NT2/D1 (cell line): ENCODE measurements at regions not wholly inside any gene's neighbourhood (a gene's known extent, or its start where the extent isn't known, plus 50 kb on each side); places are given as distances from the start of the nearest gene placed in this dataset.

Source experiments
- DNase-seq: peaks from one replicate; pipeline ENCODE4 v3.0.0-alpha.2; 2011; ENCODE audit warnings: low read depth, low spot score
- H3K27me3 ChIP-seq: 2 replicates; pipeline ENCODE4 v1.6.0; 2011; ENCODE audit warnings: mild to moderate bottlenecking; ENCODE audit not compliant: insufficient read length, insufficient read depth
- H3K36me3 ChIP-seq: 2 replicates; pipeline ENCODE4 v1.6.1; 2011; ENCODE audit warnings: mild to moderate bottlenecking, low read length, mixed read lengths; ENCODE audit not compliant: insufficient read depth, insufficient read length
- H3K4me1 ChIP-seq: 2 replicates; pipeline ENCODE4 v1.5.1; 2011; ENCODE audit not compliant: insufficient read depth, insufficient read length
- H3K4me3 ChIP-seq: 2 replicates; pipeline ENCODE4 v1.5.1; 2011; ENCODE audit warnings: low read depth; ENCODE audit not compliant: insufficient read length
- H3K9ac ChIP-seq: 2 replicates; pipeline ENCODE4 v1.6.0; 2011; ENCODE audit warnings: low read depth; ENCODE audit not compliant: insufficient read length
- H3K9me3 ChIP-seq: 2 replicates; pipeline ENCODE4 v1.5.1; 2011; ENCODE audit warnings: mild to moderate bottlenecking, low read length; ENCODE audit not compliant: insufficient read depth
- SUZ12 ChIP-seq: IDR thresholded peaks from 2 replicates; pipeline ENCODE4 v1.6.1; 2011; ENCODE audit not compliant: insufficient read length, insufficient read depth; ENCODE audit errors: extremely low read depth
- YY1 ChIP-seq: IDR thresholded peaks from 2 replicates; pipeline ENCODE4 v1.6.1; 2011; ENCODE audit not compliant: insufficient read length, insufficient read depth
- ZNF274 ChIP-seq: IDR thresholded peaks from 2 replicates; pipeline ENCODE4 v1.6.1; 2011; ENCODE audit warnings: mild to moderate bottlenecking, low read depth, low read length

- H3K36me3 ChIP-seq = no peaks in the 10 kb centered on the region
- no peaks in the 10 kb centered on the region for H3K27me3 ChIP-seq
- H3K9me3 ChIP-seq = no peaks in the 10 kb centered on the region
- DNase-seq = no peak
- H3K4me1 ChIP-seq = no peaks in the 10 kb centered on the region
- H3K9ac ChIP-seq = no peak overlapping the region
- TF ChIP-seq SUZ12 (no peak), ZNF274 (no peak), YY1 (no peak)
- H3K4me3 ChIP-seq = no peak overlapping the region
Observed at GRCh38 chr2:150571121-150571520, 83.7 kb upstream of the RND3 start.

GRCh38 chr2:150570712-150571111 lies 83.2 kb upstream of the RND3 start:
- Histone ChIP-seq H3K9ac (no peak overlapping the region), H3K9me3 (no peaks in the 10 kb centered on the region), H3K4me3 (no peak overlapping the region), H3K36me3 (no peaks in the 10 kb centered on the region), H3K4me1 (no peaks in the 10 kb centered on the region), H3K27me3 (no peaks in the 10 kb centered on the region)
- no peak for DNase-seq
- TF ChIP-seq SUZ12 (no peak), ZNF274 (no peak), YY1 (no peak)

DNA sequence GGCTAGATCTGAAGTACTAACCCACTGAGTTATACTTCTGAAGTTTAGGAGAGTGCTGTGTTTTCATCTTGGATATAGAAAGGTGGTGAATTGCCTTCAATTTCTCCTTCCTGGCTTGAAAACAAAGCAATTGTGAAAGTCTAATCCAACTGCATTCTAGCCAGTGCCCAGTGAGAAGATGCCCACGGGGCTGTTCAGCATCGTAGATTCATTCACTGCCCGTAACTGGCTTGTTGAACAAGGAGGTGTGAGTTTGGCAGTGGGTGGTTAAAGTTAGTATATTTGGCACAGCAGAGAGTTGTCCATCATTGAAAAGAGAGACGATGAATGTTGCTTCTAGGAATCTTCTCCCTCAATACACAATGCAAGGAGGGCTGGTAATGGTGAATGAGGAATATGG lies 82.3 kb upstream of the RND3 start:
- H3K4me3 ChIP-seq = no peak overlapping the region
- no peak for DNase-seq
- no peaks in the 10 kb centered on the region for H3K4me1 ChIP-seq
- H3K9me3 ChIP-seq = no peaks in the 10 kb centered on the region
- H3K9ac ChIP-seq = no peak overlapping the region
- H3K27me3 ChIP-seq = no peaks in the 10 kb centered on the region
- TF ChIP-seq SUZ12 (no peak), ZNF274 (no peak), YY1 (no peak)
- no peaks in the 10 kb centered on the region for H3K36me3 ChIP-seq

GRCh38 chr2:150567771-150568301 lies 80.4 kb upstream of the RND3 start:
- Histone ChIP-seq H3K27me3 (no peaks in the 10 kb centered on the region), H3K9ac (no peak overlapping the region), H3K9me3 (no peaks in the 10 kb centered on the region), H3K36me3 (no peaks in the 10 kb centered on the region), H3K4me1 (no peaks in the 10 kb centered on the region), H3K4me3 (no peak overlapping the region)
- DNase-seq = no peak
- no peak for TF ChIP-seq ZNF274
- TF ChIP-seq YY1 = no peak
- TF ChIP-seq SUZ12 = no peak

DNA sequence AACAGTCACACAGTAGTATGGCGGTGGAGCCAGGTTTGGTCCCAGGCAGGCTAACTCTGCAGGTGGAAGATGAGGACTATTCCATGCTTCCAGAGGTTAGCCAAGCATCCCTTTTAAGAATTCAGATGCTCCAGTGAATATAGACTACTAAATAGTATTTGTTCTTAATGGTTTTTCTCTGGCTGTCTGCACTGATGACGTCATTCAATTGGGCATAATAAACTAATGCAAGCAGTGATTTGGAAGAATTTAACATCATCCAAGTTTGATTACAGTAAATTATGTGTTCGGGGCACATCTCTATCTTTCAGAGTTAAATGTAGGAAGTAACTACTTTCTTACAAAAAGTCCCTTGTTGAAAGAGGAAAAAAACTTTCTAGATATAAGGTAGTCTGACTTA lies 78.8 kb upstream of the RND3 start:
- no peaks in the 10 kb centered on the region for H3K4me1 ChIP-seq
- no peak for DNase-seq
- TF ChIP-seq ZNF274 (no peak), SUZ12 (no peak), YY1 (no peak)
- no peaks in the 10 kb centered on the region for H3K36me3 ChIP-seq
- H3K9me3 ChIP-seq = no peaks in the 10 kb centered on the region
- no peak overlapping the region for H3K9ac ChIP-seq
- no peak overlapping the region for H3K4me3 ChIP-seq
- no peaks in the 10 kb centered on the region for H3K27me3 ChIP-seq

DNA sequence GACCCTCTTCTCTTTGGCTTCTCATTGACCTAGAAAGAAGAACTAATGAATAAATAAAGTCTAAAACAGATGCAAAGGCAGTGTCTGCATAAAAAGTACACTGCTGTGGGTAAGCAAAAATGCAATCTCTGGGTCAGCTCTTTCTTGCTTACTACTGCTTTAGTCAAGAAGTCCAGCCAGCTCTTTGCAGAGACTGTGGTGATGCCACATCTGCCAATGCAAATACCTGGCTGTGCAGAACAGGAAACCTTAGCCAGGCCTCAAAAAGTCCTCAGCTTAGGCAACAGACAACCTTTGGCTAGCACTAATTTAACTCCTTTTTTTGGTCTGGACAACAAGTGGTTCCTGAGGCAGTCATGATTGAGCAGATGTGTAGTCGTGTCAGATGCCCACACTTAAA lies 73.6 kb upstream of the RND3 start:
- TF ChIP-seq SUZ12 = no peak
- no peak for TF ChIP-seq ZNF274
- TF ChIP-seq YY1 = no peak
- DNase-seq = no peak
- Histone ChIP-seq H3K9ac (no peak overlapping the region), H3K36me3 (no peaks in the 10 kb centered on the region), H3K27me3 (no peaks in the 10 kb centered on the region), H3K4me3 (no peak overlapping the region), H3K4me1 (no peaks in the 10 kb centered on the region), H3K9me3 (no peaks in the 10 kb centered on the region)

DNA sequence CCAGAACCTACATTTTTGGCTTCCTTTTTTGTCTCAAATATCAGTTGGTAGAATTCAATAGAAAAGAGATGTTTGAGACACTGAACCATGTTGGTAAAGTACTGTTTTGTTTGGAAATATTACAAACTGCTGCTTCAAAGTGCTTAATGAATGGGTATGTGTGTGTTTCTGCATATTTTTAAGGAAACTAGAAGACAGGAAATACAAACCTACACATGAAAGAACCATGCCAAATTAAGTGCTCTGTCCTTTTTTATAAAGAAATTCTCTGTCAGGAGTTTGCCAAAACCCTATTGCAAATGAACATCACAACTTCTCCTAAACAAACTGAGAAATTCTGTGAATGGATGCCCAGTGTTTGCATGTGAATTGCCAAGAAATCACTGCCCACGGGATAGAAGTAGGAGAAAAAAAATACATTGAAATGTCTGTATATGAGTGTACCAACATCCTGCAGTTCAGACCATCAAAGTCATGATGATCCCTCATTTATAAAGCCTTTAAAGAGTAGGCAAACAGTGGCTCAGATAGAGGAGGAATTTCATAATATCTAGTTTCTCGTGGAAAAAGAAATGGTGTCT lies 69.6 kb upstream of the RND3 start:
- H3K27me3 ChIP-seq = no peaks in the 10 kb centered on the region
- H3K4me3 ChIP-seq = no peak overlapping the region
- H3K9me3 ChIP-seq = no peaks in the 10 kb centered on the region
- TF ChIP-seq YY1 = no peak
- no peak for TF ChIP-seq SUZ12
- TF ChIP-seq ZNF274 = no peak
- H3K36me3 ChIP-seq = no peaks in the 10 kb centered on the region
- H3K9ac ChIP-seq = no peak overlapping the region
- no peak for DNase-seq
- no peaks in the 10 kb centered on the region for H3K4me1 ChIP-seq
